ENCODE measurements at regions not wholly inside any gene's neighbourhood (a gene's known extent, or its start where the extent isn't known, plus 50 kb on each side); places are given as distances from the start of the nearest gene placed in this dataset.

- TF ChIP-seq, protein P1, sequence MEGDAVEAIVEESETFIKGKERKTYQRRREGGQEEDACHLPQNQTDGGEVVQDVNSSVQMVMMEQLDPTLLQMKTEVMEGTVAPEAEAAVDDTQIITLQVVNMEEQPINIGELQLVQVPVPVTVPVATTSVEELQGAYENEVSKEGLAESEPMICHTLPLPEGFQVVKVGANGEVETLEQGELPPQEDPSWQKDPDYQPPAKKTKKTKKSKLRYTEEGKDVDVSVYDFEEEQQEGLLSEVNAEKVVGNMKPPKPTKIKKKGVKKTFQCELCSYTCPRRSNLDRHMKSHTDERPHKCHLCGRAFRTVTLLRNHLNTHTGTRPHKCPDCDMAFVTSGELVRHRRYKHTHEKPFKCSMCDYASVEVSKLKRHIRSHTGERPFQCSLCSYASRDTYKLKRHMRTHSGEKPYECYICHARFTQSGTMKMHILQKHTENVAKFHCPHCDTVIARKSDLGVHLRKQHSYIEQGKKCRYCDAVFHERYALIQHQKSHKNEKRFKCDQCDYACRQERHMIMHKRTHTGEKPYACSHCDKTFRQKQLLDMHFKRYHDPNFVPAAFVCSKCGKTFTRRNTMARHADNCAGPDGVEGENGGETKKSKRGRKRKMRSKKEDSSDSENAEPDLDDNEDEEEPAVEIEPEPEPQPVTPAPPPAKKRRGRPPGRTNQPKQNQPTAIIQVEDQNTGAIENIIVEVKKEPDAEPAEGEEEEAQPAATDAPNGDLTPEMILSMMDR (IDR thresholded peaks at IDR 0.05) = no peak
- TF ChIP-seq POLR2A (IDR thresholded peaks at IDR 0.05) (no peak), POLR2AphosphoS5 (IDR thresholded peaks at IDR 0.05) (no peak), EP300 (IDR thresholded peaks at IDR 0.05) (no peak)
Observed at GRCh38 chr9:115596746-115597080, 478.8 kb upstream of the TNC start.

Measured in upper lobe of left lung (tissue), 4 donors.